ENCODE measurements at regions not wholly inside any gene's neighbourhood (a gene's known extent, or its start where the extent isn't known, plus 50 kb on each side); places are given as distances from the start of the nearest gene placed in this dataset.
A peak's percentile ranks its signal among the peaks of the same experiment; 100 is the strongest.

DNA sequence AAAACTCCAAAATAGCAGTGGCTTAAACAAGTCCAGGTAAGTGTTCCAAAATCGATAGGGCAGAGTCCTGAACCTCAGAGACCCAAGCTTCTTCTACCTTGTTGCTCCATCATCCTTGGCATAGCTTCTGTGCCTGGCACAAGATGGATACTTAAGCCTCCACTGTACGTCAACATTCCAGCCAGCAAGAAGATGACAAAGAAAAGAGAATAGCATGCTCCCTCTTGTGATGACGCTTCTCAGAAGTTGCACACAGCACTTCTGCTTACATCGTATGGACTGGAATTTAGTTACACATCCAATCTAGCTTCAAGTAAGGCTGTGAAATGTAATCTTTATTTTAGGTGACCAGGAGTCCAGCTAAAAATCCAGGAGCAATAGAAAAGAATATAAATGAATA, 227.4 kb downstream of the ESM1 start:
- Histone ChIP-seq H3K36me3 (no peaks in the 10 kb centered on the region), H3K27me3 (no peaks in the 10 kb centered on the region), H3K4me3 (no peak overlapping the region), H3K9me3 (no peaks in the 10 kb centered on the region), H3K4me1 (no peaks in the 10 kb centered on the region), H3K27ac (no peak overlapping the region)
- no peak for TF ChIP-seq POLR2A (IDR thresholded peaks at IDR 0.05)
- TF ChIP-seq, protein P1, sequence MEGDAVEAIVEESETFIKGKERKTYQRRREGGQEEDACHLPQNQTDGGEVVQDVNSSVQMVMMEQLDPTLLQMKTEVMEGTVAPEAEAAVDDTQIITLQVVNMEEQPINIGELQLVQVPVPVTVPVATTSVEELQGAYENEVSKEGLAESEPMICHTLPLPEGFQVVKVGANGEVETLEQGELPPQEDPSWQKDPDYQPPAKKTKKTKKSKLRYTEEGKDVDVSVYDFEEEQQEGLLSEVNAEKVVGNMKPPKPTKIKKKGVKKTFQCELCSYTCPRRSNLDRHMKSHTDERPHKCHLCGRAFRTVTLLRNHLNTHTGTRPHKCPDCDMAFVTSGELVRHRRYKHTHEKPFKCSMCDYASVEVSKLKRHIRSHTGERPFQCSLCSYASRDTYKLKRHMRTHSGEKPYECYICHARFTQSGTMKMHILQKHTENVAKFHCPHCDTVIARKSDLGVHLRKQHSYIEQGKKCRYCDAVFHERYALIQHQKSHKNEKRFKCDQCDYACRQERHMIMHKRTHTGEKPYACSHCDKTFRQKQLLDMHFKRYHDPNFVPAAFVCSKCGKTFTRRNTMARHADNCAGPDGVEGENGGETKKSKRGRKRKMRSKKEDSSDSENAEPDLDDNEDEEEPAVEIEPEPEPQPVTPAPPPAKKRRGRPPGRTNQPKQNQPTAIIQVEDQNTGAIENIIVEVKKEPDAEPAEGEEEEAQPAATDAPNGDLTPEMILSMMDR (IDR thresholded peaks at IDR 0.05), result no peak
- WGBS (ENCODE audit: insufficient coverage, low coverage, low lambda C conversion rate, missing lambda C conversion rate), result 71% methylated on average over 3 of the region's 4 CpGs
- no peak for DNase-seq
- intact Hi-C loops (cut with DNase I), result no loop called here
- no peak for ATAC-seq

DNA sequence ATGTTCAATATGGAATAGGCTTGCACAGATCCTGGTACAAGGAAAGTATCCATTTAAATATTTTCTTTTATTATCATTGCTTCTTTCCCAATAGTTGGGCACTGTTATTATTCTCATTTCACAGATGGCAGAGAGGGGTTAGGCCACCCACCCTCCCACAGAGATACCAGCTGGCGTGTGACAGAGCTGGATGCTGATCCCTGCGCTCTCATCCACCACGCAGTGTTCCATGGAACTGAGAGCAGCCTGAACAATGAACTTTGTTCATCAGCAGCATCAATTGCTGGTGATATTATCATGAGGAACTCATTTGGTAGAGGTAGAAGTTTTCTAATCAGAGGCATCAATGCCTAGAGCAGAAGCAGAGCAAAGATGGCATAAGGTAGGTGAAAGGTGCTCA, 227.9 kb downstream of the ESM1 start:
- no peak for TF ChIP-seq POLR2A (IDR thresholded peaks at IDR 0.05)
- TF ChIP-seq, protein P1 (IDR thresholded peaks at IDR 0.05), result no peak
- ATAC-seq (no peak), DNase-seq (no peak)
- Histone ChIP-seq H3K4me1 (no peaks in the 10 kb centered on the region), H3K36me3 (no peaks in the 10 kb centered on the region), H3K27me3 (no peaks in the 10 kb centered on the region), H3K9me3 (no peaks in the 10 kb centered on the region), H3K27ac (no peak overlapping the region), H3K4me3 (no peak overlapping the region)
- intact Hi-C loops (cut with DNase I), result no loop called here
- WGBS (ENCODE audit: insufficient coverage, low coverage, low lambda C conversion rate, missing lambda C conversion rate), result 93% methylated on average over 3 of the region's 3 CpGs

DNA sequence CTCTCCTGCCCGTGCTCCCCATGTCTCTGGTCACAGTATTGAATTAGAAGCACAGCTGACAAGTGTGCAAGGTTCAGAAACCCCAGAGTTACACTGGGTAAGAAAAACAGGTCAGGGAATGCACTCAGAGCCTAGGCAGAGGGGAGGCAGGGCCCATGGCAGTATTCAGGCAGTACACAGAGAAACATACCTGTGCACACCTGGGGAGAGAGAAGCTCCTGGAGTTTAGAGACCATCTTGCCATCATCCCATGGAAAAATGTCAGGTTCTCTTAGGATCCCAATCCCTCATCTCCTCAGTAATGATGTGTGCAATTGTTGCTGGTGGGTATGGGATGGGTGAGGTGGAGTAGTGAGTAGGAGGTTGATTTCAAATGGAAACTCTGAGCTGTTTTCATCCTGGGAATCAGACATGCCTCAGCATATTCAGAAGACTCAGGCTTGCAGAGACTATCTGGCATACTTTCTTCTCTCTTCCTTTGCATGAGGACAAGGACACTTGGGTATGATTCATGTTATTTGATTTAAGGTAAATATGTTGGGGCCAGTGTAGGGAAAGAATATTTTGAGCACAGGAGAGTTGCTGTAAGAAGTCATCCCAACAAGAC, 228.5 kb downstream of the ESM1 start:
- WGBS (ENCODE audit: insufficient coverage, low coverage, low lambda C conversion rate, missing lambda C conversion rate), result 83% methylated on average over 1 of the region's 1 CpG
- no peak overlapping the region for H3K4me3 ChIP-seq
- DNase-seq (no peak), ATAC-seq (no peak)
- H3K9me3 ChIP-seq, result no peaks in the 10 kb centered on the region
- H3K27me3 ChIP-seq, result no peaks in the 10 kb centered on the region
- intact Hi-C loops (cut with DNase I), result no loop called here
- no peaks in the 10 kb centered on the region for H3K36me3 ChIP-seq
- no peak overlapping the region for H3K27ac ChIP-seq
- H3K4me1 ChIP-seq, result no peaks in the 10 kb centered on the region
- TF ChIP-seq, protein P1 (IDR thresholded peaks at IDR 0.05), result no peak
- no peak for TF ChIP-seq POLR2A (IDR thresholded peaks at IDR 0.05)

DNA sequence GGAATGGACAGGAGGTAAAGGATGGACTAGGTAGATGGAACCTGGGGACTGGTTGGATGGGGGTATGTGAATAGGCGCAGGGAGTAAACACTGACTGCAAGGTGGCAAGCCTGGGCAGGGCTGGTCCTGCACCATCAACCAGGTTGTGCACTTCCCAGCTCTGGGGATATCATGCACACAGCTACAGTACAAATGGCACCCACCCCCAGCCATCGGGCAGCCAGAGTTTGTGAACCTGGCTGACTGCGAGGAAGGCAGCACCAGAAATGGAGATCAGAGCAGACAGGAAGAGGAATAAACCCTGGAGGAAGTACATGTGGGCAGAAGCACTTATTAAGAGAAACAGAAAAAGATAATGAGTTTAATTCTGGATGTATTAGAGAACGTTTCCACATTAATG, 229.1 kb downstream of the ESM1 start:
- Histone ChIP-seq H3K27me3 (no peaks in the 10 kb centered on the region), H3K27ac (no peak overlapping the region), H3K9me3 (no peaks in the 10 kb centered on the region), H3K36me3 (no peaks in the 10 kb centered on the region), H3K4me1 (no peaks in the 10 kb centered on the region), H3K4me3 (no peak overlapping the region)
- DNase-seq, result no peak
- ATAC-seq, result peak in 1 of 4 donors; percentile 23
- TF ChIP-seq POLR2A (IDR thresholded peaks at IDR 0.05), result no peak
- TF ChIP-seq, protein P1 (IDR thresholded peaks at IDR 0.05), result no peak
- WGBS (ENCODE audit: insufficient coverage, low coverage, low lambda C conversion rate, missing lambda C conversion rate), result 46% methylated on average over 4 of the region's 4 CpGs
- intact Hi-C loops (cut with DNase I), result no loop called here

DNA sequence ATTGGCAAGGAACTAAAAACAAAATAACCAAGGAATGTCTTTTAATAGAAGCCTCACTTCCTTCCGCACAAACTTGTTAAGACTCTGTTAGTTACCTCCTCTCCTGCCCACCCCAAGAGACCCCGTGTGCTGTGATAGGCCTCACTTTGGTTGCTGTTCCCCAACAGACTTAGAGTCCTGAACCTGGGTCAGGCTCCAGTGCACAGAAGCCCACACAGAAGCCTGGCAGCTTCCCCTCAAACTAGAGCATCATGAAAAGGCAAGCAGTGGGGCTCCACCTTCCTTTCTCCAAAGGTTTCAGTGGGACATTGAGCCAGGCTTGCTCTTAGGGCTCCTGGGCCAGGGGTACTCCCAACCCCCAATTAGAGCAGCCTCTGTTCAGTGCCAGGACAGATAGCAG, 230.5 kb downstream of the ESM1 start:
- H3K4me1 ChIP-seq, result no peaks in the 10 kb centered on the region
- no peak for TF ChIP-seq POLR2A (IDR thresholded peaks at IDR 0.05)
- TF ChIP-seq, protein P1 (IDR thresholded peaks at IDR 0.05), result no peak
- no peaks in the 10 kb centered on the region for H3K36me3 ChIP-seq
- DNase-seq (no peak), ATAC-seq (no peak)
- H3K27ac ChIP-seq, result no peak overlapping the region
- 73% methylated on average over 2 of the region's 2 CpGs for WGBS (ENCODE audit: insufficient coverage, low coverage, low lambda C conversion rate, missing lambda C conversion rate)
- no peaks in the 10 kb centered on the region for H3K9me3 ChIP-seq
- H3K4me3 ChIP-seq, result no peak overlapping the region
- intact Hi-C loops (cut with DNase I), result no loop called here
- no peaks in the 10 kb centered on the region for H3K27me3 ChIP-seq

Data from right lobe of liver (tissue), 6 donors.